Pons (tissue), 1 donor: ENCODE measurements at regions not wholly inside any gene's neighbourhood (a gene's known extent, or its start where the extent isn't known, plus 50 kb on each side); places are given as distances from the start of the nearest gene placed in this dataset.

Experiments used
- DNase-seq: peaks from one replicate; pipeline ENCODE4 v3.0.0-alpha.2; 2016; ENCODE audit warnings: low spot score

DNA sequence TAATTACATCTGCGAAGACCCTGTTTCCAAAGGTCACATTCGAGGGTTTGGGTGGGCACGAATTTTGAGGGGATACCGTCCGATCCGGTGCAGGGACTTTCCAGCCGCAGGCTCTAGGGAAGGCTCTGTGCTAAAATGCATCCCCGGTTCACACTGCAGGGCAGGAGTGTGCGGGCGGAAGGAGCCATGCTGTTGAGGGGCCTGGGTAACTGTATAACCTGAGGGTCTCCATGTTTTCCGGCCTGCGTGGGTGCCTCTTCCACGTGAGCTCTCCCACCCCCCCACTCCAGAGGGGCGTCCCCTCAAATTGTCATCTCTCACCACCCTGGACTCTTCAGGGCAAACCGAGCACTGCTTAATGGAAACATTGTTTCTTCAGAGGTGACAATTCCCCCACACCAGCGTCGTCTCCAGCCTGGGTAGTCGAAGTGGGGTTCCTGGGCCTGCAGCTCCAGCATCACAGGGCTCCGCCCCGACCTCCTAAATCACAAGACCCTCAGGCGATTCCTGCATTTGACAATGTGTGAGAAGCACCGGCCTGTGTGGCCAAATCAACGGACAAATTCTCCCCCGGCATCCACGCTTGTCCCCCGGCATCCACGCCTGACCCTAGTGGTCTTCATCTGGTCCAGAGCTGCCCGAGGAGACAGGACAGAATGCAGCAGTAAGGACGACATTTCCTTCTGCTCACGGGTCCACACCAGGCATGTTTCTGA lies 51.2 kb downstream of the FOXL3 start:
- no peak for DNase-seq

DNA sequence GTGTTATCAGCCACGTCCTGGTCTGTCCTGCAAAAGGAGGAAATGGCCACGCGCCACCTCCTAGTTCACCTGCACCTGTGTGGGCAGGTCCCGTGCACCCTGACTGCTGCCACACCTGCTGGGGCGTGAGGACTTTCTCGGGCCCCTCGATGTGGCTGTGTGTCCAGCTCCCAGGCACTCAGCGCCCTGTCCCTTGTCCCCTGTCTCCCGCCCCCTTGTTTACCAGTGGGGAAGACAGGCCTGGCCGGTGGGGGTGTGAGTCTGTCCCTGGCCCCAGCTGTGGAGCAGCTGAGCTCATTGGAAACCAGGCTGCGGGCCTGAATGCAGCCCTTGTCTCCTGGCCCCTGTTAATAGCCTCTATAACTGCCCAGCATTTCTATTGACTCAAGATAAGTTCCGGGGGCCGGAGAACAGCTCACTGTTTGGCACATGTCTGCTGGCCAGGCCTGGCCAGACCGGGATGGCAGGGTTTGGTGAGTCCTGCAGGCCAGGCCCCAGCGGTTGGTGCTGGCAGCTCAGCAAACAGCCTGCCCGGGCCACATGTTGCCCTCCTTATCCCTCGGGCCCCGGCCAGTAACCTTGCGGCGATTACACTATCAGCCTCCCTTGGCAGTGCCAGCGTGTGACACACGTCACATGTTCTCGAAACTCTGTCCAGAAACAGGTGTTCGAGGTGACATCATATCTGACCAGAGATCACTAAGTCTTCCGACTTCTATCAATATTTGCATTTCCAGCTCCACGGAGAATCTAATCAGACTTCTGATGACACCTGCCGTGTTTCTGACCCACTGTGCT lies 52.1 kb downstream of the FOXL3 start:
- peak; percentile 96 for DNase-seq

DNA sequence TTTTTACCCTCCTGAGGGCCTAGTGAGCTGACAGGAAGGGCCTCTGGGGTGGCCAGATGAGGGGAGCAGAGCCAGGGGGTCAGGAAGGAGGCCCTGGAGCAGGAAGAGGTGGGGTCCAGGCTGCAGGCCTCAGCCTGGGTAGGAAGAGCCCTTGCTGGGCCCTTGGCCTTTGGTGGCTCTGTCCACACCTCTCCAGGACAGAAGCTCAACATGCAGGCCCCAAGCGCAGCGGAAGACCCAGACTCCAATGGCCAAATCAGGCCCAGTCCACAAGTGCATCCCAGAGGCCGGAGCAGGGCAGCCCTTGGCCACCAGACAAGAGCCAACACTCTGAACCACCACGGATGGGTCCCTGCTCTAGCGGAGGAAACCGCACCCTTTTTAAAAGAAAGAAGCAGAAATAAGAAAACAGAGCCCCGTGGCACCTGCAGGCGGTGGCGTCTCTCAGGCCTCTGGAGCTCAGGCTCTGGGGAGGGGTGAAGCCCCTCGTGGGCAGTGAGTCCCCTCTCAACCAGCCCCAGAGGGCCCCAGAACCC lies 52.8 kb downstream of the FOXL3 start:
- DNase-seq = no peak

GRCh38 chr7:343227-343822 lies 53.4 kb downstream of the FOXL3 start:
- DNase-seq = no peak

- DNase-seq = no peak
Measured at GRCh38 chr7:343864-344607, 54.1 kb downstream of the FOXL3 start.

DNA sequence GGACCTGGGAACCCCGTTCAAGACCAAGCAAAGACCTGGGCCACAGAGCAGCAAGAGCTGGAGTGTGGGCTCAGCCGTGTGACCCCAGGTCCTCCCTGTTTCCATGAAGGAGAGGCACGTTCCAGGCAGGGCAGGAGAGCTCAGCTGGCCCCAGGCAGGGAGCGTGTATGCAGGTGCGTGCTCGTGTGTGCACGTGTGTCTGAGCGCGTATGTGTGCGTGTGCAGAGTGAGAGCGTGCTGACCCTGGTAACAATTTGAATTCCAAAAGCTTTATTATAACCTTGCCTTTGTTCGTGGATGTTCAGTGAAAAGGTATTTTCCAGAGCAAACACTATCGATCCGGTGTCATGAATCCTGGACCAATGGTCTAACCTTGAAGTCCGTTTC lies 54.6 kb downstream of the FOXL3 start:
- no peak for DNase-seq

GRCh38 chr7:346116-346898 lies 56.3 kb downstream of the FOXL3 start:
- no peak for DNase-seq

DNA sequence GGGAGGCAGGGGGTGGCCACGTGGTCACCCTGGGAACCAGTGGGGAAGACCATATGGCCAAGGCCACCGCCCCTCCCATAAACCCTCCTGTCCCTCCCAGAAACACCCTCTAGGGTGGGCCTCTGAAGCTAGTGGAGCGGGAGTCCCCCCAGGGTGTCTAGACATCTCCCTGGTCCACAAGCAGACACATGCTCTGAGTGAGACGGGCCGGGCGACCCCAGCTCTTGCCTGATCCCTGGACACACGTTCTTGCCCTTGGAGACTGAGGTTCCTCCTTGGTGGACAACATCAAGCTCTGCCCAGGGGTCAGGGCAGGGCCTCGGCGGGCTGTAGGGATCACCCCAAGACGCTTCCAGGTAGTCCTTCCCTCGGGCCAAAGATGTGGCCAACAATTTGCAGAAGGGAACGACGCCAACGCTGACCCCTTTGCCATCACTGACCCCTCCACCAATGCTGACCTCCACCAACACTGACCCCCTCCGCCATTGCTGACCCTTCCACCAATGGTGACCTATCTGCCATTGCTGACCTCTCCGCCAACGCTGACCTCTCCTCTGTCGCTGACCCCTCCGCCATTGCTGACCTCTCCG lies 57.1 kb downstream of the FOXL3 start:
- DNase-seq = no peak

GRCh38 chr7:347644-348479 lies 57.9 kb downstream of the FOXL3 start:
- no peak for DNase-seq

DNA sequence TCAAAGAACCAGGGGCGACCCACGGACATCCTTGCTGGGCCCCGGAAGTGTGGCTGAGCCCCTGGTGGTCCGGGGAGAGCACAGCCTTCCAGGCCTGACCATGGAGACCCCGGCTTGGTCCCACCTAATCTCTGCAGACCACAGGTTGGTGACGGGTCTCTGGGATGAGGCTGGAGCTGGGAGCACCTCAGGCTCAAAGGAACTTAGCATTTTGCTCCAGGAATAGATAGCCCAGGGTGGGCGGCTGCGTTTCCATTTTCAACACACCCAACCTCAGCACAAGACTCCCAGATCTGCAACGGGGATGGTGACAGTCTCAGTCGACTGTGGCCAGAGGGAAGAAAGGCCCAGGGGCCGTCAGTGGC lies 58.5 kb downstream of the FOXL3 start:
- DNase-seq = no peak

DNA sequence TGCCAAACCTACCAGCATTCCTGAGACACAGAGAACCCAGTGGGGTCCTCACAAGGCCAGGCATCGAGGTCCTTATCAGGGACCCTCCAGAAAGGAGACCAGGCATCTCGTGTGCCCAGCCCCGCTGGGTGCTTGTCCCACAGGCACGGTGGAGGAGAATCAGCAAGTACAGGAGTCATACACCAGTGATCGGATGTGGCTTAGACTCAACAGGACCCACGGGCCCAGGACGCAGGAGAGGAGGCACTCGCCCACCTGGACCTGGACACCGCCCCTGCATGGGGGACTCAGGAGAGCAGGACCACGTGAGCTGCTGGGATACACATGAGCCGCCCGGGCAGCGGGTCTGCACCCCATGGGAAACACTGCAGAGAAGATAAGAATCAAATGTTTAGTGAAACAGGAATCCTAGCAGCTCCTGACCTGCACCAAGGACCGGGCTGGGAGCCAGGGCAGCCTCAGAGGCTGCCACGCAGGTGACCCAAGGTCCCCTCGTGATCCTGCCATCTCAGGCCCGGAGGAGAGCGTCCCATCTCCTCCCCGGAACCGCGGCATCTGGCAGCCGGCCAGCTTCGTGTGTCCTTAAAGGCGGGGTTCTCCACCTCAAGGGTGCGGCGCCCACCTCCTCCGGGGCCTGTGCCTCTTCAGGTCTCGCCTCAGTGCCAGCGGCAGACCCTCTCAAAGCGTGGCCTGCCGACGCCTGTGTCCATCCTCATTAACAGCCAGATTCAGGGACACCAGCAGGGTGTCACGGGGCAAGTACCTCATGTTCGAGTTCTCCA lies 59.2 kb downstream of the FOXL3 start:
- DNase-seq = no peak

- no peak for DNase-seq
Measured at GRCh38 chr7:351256-351655, 61.3 kb downstream of the FOXL3 start.

- DNase-seq = peak; percentile 15
Measured at GRCh38 chr7:351681-352480, 61.9 kb downstream of the FOXL3 start.

GRCh38 chr7:353746-354325 lies 63.9 kb downstream of the FOXL3 start:
- DNase-seq = peak; percentile 32

DNA sequence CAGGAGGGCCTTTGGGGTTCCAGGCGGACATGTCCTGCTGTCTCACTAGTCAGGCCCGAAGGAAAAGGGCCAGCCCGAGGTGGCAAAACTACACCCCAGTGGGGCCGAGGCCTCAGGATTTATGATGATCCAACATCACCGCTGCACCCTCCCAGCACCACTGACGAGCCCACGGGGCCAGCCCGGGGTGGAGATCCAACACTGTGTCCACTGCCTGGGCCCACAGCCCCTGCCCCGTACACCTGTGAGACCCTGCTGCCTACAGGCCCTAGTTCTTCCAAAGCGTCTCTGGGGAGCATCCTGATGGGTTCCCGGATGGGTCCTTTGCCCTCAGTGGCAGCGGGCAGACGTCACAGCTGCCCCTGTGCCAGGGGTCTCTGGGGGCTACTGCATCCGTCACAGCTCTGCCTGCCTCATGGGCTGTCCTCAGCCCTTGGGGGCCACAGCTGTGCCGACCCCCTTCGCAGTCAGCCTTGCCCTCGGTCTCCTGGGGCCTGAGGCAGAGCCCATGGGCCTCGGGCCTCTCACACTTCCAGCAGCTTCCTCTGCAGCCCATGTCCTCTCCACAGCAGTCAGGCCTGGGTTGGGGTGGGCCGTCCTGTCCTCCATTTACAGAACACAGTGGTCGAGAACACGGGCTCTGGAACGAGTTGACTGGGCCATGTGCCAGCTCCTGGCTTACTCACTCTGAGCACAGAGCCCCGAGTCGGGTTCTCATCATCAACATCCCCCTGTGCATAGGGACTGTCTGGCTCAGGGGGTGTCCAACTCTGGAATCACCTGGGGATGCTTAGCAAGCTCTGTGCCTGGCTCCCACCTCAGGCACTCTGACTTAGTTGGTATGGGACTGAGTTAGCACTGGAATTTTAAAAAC lies 64.9 kb downstream of the FOXL3 start:
- no peak for DNase-seq

- no peak for DNase-seq
Measured at GRCh38 chr7:355568-355967, 65.6 kb downstream of the FOXL3 start.

DNA sequence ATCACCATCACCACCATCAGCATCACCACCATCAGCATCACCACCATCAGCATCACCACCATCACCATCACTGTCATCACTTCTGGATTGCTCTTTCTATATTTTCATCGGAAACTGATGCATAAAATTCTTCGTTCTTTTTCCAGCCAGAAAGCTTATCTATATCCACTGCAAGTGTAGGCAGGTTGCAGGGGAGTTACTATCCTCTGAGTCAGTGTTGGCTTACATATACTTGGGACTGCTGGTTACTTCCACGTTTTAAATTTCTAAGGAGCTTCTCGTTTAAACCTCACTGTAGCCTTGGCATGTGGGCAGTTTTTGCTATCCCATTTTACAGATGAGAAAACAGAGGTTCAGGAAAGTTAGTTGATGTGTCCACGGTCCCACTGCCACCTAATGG lies 66.1 kb downstream of the FOXL3 start:
- no peak for DNase-seq
